Erythroblast (primary cell): ENCODE measurements at regions not wholly inside any gene's neighbourhood (a gene's known extent, or its start where the extent isn't known, plus 50 kb on each side); places are given as distances from the start of the nearest gene placed in this dataset.

Experiments
- GATA1 ChIP-seq: IDR thresholded peaks from 2 replicates; pipeline ENCODE4 v1.6.1; 2011; ENCODE audit warnings: low read depth, mild to moderate bottlenecking, control low read depth, low read length, moderate library complexity
- POLR2A ChIP-seq: IDR thresholded peaks from 2 replicates; pipeline ENCODE4 v1.6.1; 2011; ENCODE audit warnings: mild to moderate bottlenecking, low read length

DNA sequence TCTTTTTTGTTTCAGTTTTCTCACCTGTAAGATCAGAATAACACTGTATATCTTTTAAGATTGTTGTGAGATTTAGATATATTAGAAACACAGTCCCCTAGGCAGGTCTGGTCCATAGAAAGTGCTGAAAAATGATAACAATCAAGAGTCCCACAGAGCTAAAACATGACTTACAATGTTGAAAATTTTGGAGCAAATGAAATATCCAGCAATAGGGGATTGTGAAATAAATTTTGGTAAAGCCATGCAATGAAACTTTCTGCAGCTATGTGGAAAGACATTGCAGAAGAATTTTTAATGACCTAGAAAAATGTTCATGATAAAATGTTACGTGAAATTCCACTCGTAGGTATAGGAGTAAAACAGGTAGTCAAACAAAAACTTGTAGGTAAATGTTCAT is 127.6 kb upstream of the SERPINE2 start:
- TF ChIP-seq POLR2A: no peak
- TF ChIP-seq GATA1: no peak
